ENCODE measurements at regions not wholly inside any gene's neighbourhood (a gene's known extent, or its start where the extent isn't known, plus 50 kb on each side); places are given as distances from the start of the nearest gene placed in this dataset.

- no peak overlapping the region for H3K27ac Mint-ChIP-seq
- no peaks in the 10 kb centered on the region for H3K36me3 Mint-ChIP-seq
- no peak for TF ChIP-seq CTCF (conservative IDR thresholded peaks at IDR 0.05)
- no peaks in the 10 kb centered on the region for H3K27me3 Mint-ChIP-seq
- no peaks in the 10 kb centered on the region for H3K9me3 Mint-ChIP-seq
- no peak overlapping the region for H3K4me3 Mint-ChIP-seq
- H3K4me1 Mint-ChIP-seq (ENCODE audit: unreplicated experiment) = no peaks in the 10 kb centered on the region
- no peak for DNase-seq (ENCODE audit: extremely low spot score, unreplicated experiment)
These were observed 415.5 kb upstream of the ARPP21 start for GRCh38 chr3:35223632-35224394.

- Mint-ChIP-seq H3K4me3 (no peak overlapping the region), H3K27me3 (no peaks in the 10 kb centered on the region), H3K36me3 (no peaks in the 10 kb centered on the region), H3K4me1 (ENCODE audit: unreplicated experiment) (no peaks in the 10 kb centered on the region), H3K27ac (no peak overlapping the region), H3K9me3 (no peaks in the 10 kb centered on the region)
- TF ChIP-seq CTCF (conservative IDR thresholded peaks at IDR 0.05) = no peak
- no peak for DNase-seq (ENCODE audit: extremely low spot score, unreplicated experiment)
These were observed 414.6 kb upstream of the ARPP21 start for GRCh38 chr3:35224565-35225295.

- Mint-ChIP-seq H3K4me3 (no peak overlapping the region), H3K27ac (no peak overlapping the region), H3K36me3 (no peaks in the 10 kb centered on the region), H3K27me3 (no peaks in the 10 kb centered on the region), H3K4me1 (ENCODE audit: unreplicated experiment) (no peaks in the 10 kb centered on the region), H3K9me3 (no peaks in the 10 kb centered on the region)
- no peak for TF ChIP-seq CTCF (conservative IDR thresholded peaks at IDR 0.05)
- DNase-seq (ENCODE audit: extremely low spot score, unreplicated experiment) = no peak
These were observed 398.1 kb upstream of the ARPP21 start for GRCh38 chr3:35241236-35241635.

- no peak for TF ChIP-seq CTCF (conservative IDR thresholded peaks at IDR 0.05)
- no peak for DNase-seq (ENCODE audit: extremely low spot score, unreplicated experiment)
- H3K27ac Mint-ChIP-seq = no peak overlapping the region
- H3K4me1 Mint-ChIP-seq (ENCODE audit: unreplicated experiment) = no peaks in the 10 kb centered on the region
- no peaks in the 10 kb centered on the region for H3K27me3 Mint-ChIP-seq
- H3K36me3 Mint-ChIP-seq = no peaks in the 10 kb centered on the region
- no peaks in the 10 kb centered on the region for H3K9me3 Mint-ChIP-seq
- no peak overlapping the region for H3K4me3 Mint-ChIP-seq
These were observed 384.4 kb upstream of the ARPP21 start for GRCh38 chr3:35254917-35255316.

GRCh38 chr3:35257641-35258040, 381.7 kb upstream of the ARPP21 start:
- Mint-ChIP-seq H3K9me3 (no peaks in the 10 kb centered on the region), H3K27me3 (no peaks in the 10 kb centered on the region), H3K36me3 (no peaks in the 10 kb centered on the region), H3K4me3 (no peak overlapping the region), H3K27ac (no peak overlapping the region), H3K4me1 (ENCODE audit: unreplicated experiment) (no peaks in the 10 kb centered on the region)
- no peak for TF ChIP-seq CTCF (conservative IDR thresholded peaks at IDR 0.05)
- DNase-seq (ENCODE audit: extremely low spot score, unreplicated experiment) = no peak

All from type B pancreatic cell (in vitro differentiated cells).